Skeletal muscle cell (primary cell): ENCODE measurements at regions not wholly inside any gene's neighbourhood (a gene's known extent, or its start where the extent isn't known, plus 50 kb on each side); places are given as distances from the start of the nearest gene placed in this dataset.
A peak's percentile ranks its signal among the peaks of the same experiment; 100 is the strongest.

Experiments
- DNase-seq: peaks from one replicate; pipeline ENCODE4 v3.0.0-alpha.2; 2010; ENCODE audit warnings: low read depth
- H3K4me3 ChIP-seq: 2 replicates; pipeline ENCODE4 v1.5.1; 2011; ENCODE audit warnings: low read depth, mild to moderate bottlenecking, control low read depth, low read length, moderate library complexity

- H3K4me3 ChIP-seq = no peak overlapping the region
- DNase-seq = no peak
These were observed 98.0 kb downstream of the ADAMTS1 start for GRCh38 chr21:26747216-26747615.

GRCh38 chr21:26743524-26743923 is 101.7 kb downstream of the ADAMTS1 start:
- no peak overlapping the region for H3K4me3 ChIP-seq
- no peak for DNase-seq

GRCh38 chr21:26739189-26739588 is 106.0 kb downstream of the ADAMTS1 start:
- DNase-seq = peak; percentile 42
- no peak overlapping the region for H3K4me3 ChIP-seq

GRCh38 chr21:26736449-26736848 is 108.8 kb downstream of the ADAMTS1 start:
- no peak overlapping the region for H3K4me3 ChIP-seq
- DNase-seq = no peak

- DNase-seq = peak; percentile 71
- no peak overlapping the region for H3K4me3 ChIP-seq
These were observed 112.6 kb downstream of the ADAMTS1 start for GRCh38 chr21:26732432-26733221.

GRCh38 chr21:26719750-26720149 is 125.5 kb downstream of the ADAMTS1 start:
- no peak overlapping the region for H3K4me3 ChIP-seq
- peak; percentile 81 for DNase-seq

GRCh38 chr21:26717146-26717739 is 128.0 kb downstream of the ADAMTS1 start:
- H3K4me3 ChIP-seq = no peak overlapping the region
- no peak for DNase-seq

- no peak overlapping the region for H3K4me3 ChIP-seq
- peak; percentile 11 for DNase-seq
These were observed 129.2 kb downstream of the ADAMTS1 start for GRCh38 chr21:26715878-26716506.

- H3K4me3 ChIP-seq = no peak overlapping the region
- no peak for DNase-seq
These were observed 130.1 kb downstream of the ADAMTS1 start for GRCh38 chr21:26715116-26715515.

GRCh38 chr21:26710155-26710554 is 135.1 kb downstream of the ADAMTS1 start:
- no peak overlapping the region for H3K4me3 ChIP-seq
- DNase-seq = no peak

GRCh38 chr21:26709090-26709489 is 136.0 kb upstream of the CYYR1 start:
- no peak for DNase-seq
- no peak overlapping the region for H3K4me3 ChIP-seq

GRCh38 chr21:26708223-26708800 is 135.2 kb upstream of the CYYR1 start:
- DNase-seq = no peak
- no peak overlapping the region for H3K4me3 ChIP-seq

GRCh38 chr21:26707246-26707645 is 134.2 kb upstream of the CYYR1 start:
- no peak overlapping the region for H3K4me3 ChIP-seq
- DNase-seq = no peak

GRCh38 chr21:26698416-26698815 is 125.3 kb upstream of the CYYR1 start:
- DNase-seq = no peak
- no peak overlapping the region for H3K4me3 ChIP-seq

- no peak overlapping the region for H3K4me3 ChIP-seq
These were observed 118.3 kb upstream of the CYYR1 start for GRCh38 chr21:26691416-26691815.

GRCh38 chr21:26686705-26687104 is 113.6 kb upstream of the CYYR1 start:
- no peak for DNase-seq
- H3K4me3 ChIP-seq = no peak overlapping the region

More at GRCh38 chr21:26691416-26691815, 118.3 kb upstream of the CYYR1 start:
- no peak for DNase-seq

GRCh38 chr21:26686278-26686677 is 113.2 kb upstream of the CYYR1 start:
- no peak for DNase-seq
- no peak overlapping the region for H3K4me3 ChIP-seq

- no peak overlapping the region for H3K4me3 ChIP-seq
These were observed 111.8 kb upstream of the CYYR1 start for GRCh38 chr21:26684889-26685288.

GRCh38 chr21:26683996-26684395 is 110.9 kb upstream of the CYYR1 start:
- H3K4me3 ChIP-seq = no peak overlapping the region
- no peak for DNase-seq

More at GRCh38 chr21:26684889-26685288, 111.8 kb upstream of the CYYR1 start:
- no peak for DNase-seq

GRCh38 chr21:26679284-26679683 is 106.2 kb upstream of the CYYR1 start:
- no peak overlapping the region for H3K4me3 ChIP-seq
- no peak for DNase-seq
